Gastrocnemius medialis (tissue), 4 donors: ENCODE measurements at regions not wholly inside any gene's neighbourhood (a gene's known extent, or its start where the extent isn't known, plus 50 kb on each side); places are given as distances from the start of the nearest gene placed in this dataset.

ENCODE experiments used
- CTCF ChIP-seq, 5 experiments: fragments of 450-650 bp in 3 of 5; fragments of 200-600 bp in 2 of 5; sonication (generic) in 2 of 5; IDR thresholded peaks in 4 of 5; conservative IDR thresholded peaks in 1 of 5; 1 replicate in 4 of 5; 2 replicates in 1 of 5; pipeline ENCODE4 v1.5.1; 2016 to 2019; ENCODE audit warnings: antibody characterized with exemption in 5 of 5, mild to moderate bottlenecking in 3 of 5, moderate library complexity in 3 of 5
- POLR2A ChIP-seq, 2 donors: fragments of 450-650 bp; IDR thresholded peaks; one replicate each; pipeline ENCODE4 v1.6.1; 2017; ENCODE audit warnings: antibody characterized with exemption in 2 of 2, mild to moderate bottlenecking in 2 of 2, moderate library complexity in 2 of 2

DNA sequence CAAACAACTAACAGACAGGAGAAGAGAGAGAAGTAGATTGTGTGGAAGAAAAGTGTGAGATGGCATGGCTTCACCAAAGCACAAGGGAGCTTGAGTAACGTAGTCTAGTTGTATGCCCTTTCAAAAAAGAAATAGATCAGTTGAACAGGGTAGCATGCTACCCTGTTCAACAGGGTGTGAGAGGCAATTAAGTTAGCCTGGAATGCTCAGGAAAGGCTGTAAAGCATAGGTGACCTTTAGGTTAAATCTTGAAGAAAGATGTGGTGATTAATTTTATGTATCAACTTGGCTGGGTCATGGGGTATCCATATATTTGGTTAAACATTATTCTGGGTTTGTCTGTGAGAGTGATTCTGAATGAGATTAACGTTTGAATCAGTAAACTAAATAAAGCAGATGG, 61.8 kb upstream of the ZC3H15 start:
- TF ChIP-seq CTCF (IDR thresholded peaks at IDR 0.05 in 4 of 5, conservative IDR thresholded peaks at IDR 0.05 in 1 of 5) (no peak), POLR2A (IDR thresholded peaks at IDR 0.05) (no peak)
